Gastrocnemius medialis (tissue), 4 donors: ENCODE measurements at regions not wholly inside any gene's neighbourhood (a gene's known extent, or its start where the extent isn't known, plus 50 kb on each side); places are given as distances from the start of the nearest gene placed in this dataset.

Source experiments
- POLR2A ChIP-seq, 2 donors: fragments of 450-650 bp; IDR thresholded peaks; one replicate each; pipeline ENCODE4 v1.6.1; 2017; ENCODE audit warnings: antibody characterized with exemption in 2 of 2, mild to moderate bottlenecking in 2 of 2, moderate library complexity in 2 of 2
- TF ChIP-seq, protein P1 (sequence below), 5 experiments: fragments of 450-650 bp in 3 of 5; fragments of 200-600 bp in 2 of 5; sonication (generic) in 2 of 5; IDR thresholded peaks in 4 of 5; conservative IDR thresholded peaks in 1 of 5; 1 replicate in 4 of 5; 2 replicates in 1 of 5; pipeline ENCODE4 v1.5.1; 2016 to 2019; ENCODE audit warnings: antibody characterized with exemption in 5 of 5, mild to moderate bottlenecking in 3 of 5, moderate library complexity in 3 of 5

DNA sequence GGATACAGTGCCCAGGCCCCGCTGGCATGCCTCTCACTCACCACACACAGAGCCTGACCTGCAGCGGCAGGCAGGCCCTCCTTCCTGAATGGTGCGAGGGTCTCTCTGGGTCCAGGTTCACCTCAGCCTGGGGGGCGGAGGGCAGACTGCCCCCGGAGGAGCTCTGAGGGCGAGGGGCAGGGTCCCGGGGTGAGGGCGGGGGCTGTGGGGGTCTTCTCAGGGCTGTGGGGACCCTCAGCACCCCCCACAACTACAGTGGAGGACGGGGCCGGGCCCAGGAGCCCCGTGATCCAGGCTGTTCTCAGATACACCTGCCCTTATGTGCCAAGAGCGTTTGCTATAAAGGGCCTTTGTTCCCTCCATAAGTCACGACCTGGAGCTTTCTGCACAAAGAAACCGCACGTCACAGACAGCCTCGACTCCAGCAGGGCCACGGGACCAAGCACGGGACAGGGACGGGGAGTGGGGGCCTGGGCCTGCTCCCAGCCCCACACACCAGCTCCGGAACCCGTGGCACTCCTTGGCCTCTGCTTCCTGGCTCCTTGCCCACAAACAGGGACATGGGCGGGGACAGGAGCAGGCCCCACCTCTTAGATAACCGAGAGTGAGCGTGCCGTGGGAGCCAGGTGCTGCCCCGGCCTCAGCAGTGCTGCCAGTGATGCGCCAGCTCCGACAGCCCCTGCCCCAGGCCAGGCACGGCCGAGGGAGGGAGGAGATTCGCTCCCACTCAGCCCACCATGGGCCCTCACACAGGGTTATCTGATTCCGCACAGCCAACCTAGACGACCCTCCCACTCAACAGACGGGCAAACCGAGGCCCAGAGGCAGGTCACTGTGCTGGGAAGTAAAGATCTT lies 101.9 kb downstream of the RFLNA start:
- TF ChIP-seq, protein P1, sequence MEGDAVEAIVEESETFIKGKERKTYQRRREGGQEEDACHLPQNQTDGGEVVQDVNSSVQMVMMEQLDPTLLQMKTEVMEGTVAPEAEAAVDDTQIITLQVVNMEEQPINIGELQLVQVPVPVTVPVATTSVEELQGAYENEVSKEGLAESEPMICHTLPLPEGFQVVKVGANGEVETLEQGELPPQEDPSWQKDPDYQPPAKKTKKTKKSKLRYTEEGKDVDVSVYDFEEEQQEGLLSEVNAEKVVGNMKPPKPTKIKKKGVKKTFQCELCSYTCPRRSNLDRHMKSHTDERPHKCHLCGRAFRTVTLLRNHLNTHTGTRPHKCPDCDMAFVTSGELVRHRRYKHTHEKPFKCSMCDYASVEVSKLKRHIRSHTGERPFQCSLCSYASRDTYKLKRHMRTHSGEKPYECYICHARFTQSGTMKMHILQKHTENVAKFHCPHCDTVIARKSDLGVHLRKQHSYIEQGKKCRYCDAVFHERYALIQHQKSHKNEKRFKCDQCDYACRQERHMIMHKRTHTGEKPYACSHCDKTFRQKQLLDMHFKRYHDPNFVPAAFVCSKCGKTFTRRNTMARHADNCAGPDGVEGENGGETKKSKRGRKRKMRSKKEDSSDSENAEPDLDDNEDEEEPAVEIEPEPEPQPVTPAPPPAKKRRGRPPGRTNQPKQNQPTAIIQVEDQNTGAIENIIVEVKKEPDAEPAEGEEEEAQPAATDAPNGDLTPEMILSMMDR (IDR thresholded peaks at IDR 0.05 in 4 of 5, conservative IDR thresholded peaks at IDR 0.05 in 1 of 5) = no peak
- TF ChIP-seq POLR2A (IDR thresholded peaks at IDR 0.05) = no peak
